ENCODE measurements at regions not wholly inside any gene's neighbourhood (a gene's known extent, or its start where the extent isn't known, plus 50 kb on each side); places are given as distances from the start of the nearest gene placed in this dataset.

DNA sequence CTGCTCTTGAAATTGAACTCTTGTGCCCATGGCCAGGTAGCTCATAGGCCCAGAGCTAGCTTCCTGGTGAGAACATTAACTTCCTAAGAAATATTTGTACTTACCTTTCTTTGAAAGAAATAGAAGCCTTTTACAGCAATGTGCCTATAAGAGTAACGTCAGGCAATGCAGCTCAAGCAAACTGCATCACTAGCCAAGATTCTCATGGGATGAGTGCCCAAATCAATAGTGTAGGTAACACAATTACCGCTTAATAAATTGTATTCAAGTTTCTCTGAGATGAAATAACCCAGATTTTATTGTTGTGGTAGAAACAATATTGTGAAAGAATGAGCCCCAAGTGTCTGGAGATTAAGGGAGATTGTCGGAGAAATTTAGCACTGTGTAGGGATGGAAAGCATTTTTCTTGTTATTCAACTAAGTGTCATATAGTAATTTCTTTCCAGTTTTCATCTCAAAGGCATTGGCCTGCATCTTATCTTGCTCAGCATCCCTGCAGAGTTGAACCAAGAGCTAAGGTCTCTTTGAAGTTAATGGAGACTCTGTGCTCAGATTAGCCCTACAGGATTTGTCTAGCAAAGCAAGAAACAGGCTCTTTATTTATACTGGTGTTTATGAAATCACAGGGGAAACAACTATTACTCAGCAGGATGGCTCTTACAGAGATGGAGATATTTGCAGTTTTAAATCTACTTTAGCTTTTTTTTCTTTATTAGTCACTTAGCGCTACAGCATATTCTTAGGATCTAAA lies 321.0 kb upstream of the PDGFD start:
- H2AK5ac ChIP-seq (ENCODE audit: low read depth, low read length) = no peak overlapping the region
- H3K27me3 ChIP-seq (ENCODE audit: control insufficient read depth in 3 of 3, insufficient read depth in 3 of 3, low read depth in 1 of 3, low read length in 3 of 3) = no peaks in the 10 kb centered on the region
- H3K9me3 ChIP-seq (replicated peaks in 1 of 2; ENCODE audit: control insufficient read depth in 2 of 2, insufficient read depth in 1 of 2, low read depth in 1 of 2, low read length in 2 of 2) = no peaks in the 10 kb centered on the region
- no peak overlapping the region for H3K14ac ChIP-seq (ENCODE audit: low read length)
- no peak overlapping the region for H4K91ac ChIP-seq (ENCODE audit: low read depth, low read length, poor library complexity)
- no peaks in the 10 kb centered on the region for H3K79me1 ChIP-seq (ENCODE audit: low read depth, low read length)
- no peak overlapping the region for H3K4ac ChIP-seq (ENCODE audit: low read length)
- H3K18ac ChIP-seq (ENCODE audit: low read length) = no peak overlapping the region
- H3K9ac ChIP-seq (ENCODE audit: low read depth, low read length, poor library complexity) = no peak overlapping the region
- H2BK15ac ChIP-seq (ENCODE audit: low read length) = no peak overlapping the region
- no peak overlapping the region for H2BK12ac ChIP-seq (ENCODE audit: low read length)
- no peak overlapping the region for H3K23ac ChIP-seq (ENCODE audit: low read depth, low read length, poor library complexity)
- no peak overlapping the region for H2BK5ac ChIP-seq (ENCODE audit: low read length)
- no peaks in the 10 kb centered on the region for H3K36me3 ChIP-seq (replicated peaks in 1 of 2; ENCODE audit: control insufficient read depth in 2 of 2, insufficient read depth in 2 of 2, low read length in 2 of 2)
- no peak for DNase-seq (ENCODE audit: low spot score)
- H2AFZ ChIP-seq (ENCODE audit: low read length) = no peak overlapping the region
- no peak overlapping the region for H2BK120ac ChIP-seq (ENCODE audit: low read depth, low read length)
- H3K4me3 ChIP-seq (ENCODE audit: low read length in 2 of 2) = no peak overlapping the region
- no peak overlapping the region for H3K4me2 ChIP-seq (ENCODE audit: insufficient read depth, low read length, poor library complexity, severe bottlenecking)
- no peaks in the 10 kb centered on the region for H3K4me1 ChIP-seq (ENCODE audit: control insufficient read depth in 2 of 2, insufficient read depth in 1 of 2, low read depth in 1 of 2, low read length in 2 of 2)
- no CpG with 5 or more reads among the region's 4 CpGs for WGBS, 2 donors (ENCODE audit: extremely low coverage in 2 of 2, insufficient read length in 2 of 2, insufficient replicate concordance in 1 of 2)
- H4K8ac ChIP-seq (ENCODE audit: low read depth, low read length) = no peak overlapping the region
- no peak overlapping the region for H3K27ac ChIP-seq (replicated peaks; ENCODE audit: low read length)

DNA sequence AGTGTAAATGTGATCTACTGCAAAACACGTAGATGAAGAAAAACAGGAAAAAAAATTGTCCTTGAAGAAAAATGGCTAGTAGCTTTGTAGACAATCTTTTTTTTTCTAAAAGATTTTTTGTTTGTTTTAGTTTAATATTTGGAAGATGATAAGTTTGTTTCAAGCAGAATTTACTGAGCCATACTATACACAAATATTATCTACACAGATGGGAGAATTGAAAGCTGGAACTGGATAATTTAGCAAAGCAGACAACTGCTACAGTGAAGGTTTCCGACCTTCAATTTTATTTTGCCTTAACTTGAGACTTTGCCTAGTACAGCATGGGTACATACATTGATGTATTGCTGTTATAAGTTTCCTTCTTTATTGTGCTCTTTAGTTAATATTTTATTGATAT lies 313.0 kb upstream of the PDGFD start:
- Histone ChIP-seq H3K23ac (ENCODE audit: low read depth, low read length, poor library complexity) (no peak overlapping the region), H2BK12ac (ENCODE audit: low read length) (no peak overlapping the region), H2BK5ac (ENCODE audit: low read length) (no peak overlapping the region), H4K8ac (ENCODE audit: low read depth, low read length) (no peak overlapping the region), H2BK15ac (ENCODE audit: low read length) (no peak overlapping the region), H3K36me3 (replicated peaks in 1 of 2; ENCODE audit: control insufficient read depth in 2 of 2, insufficient read depth in 2 of 2, low read length in 2 of 2) (no peaks in the 10 kb centered on the region), H4K91ac (ENCODE audit: low read depth, low read length, poor library complexity) (no peak overlapping the region), H3K9me3 (replicated peaks in 1 of 2; ENCODE audit: control insufficient read depth in 2 of 2, insufficient read depth in 1 of 2, low read depth in 1 of 2, low read length in 2 of 2) (no peaks in the 10 kb centered on the region), H3K9ac (ENCODE audit: low read depth, low read length, poor library complexity) (no peak overlapping the region), H3K4me3 (ENCODE audit: low read length in 2 of 2) (no peak overlapping the region), H3K79me1 (ENCODE audit: low read depth, low read length) (no peaks in the 10 kb centered on the region), H3K4me2 (ENCODE audit: insufficient read depth, low read length, poor library complexity, severe bottlenecking) (no peak overlapping the region), H3K14ac (ENCODE audit: low read length) (no peak overlapping the region), H2BK120ac (ENCODE audit: low read depth, low read length) (no peak overlapping the region), H3K4ac (ENCODE audit: low read length) (no peak overlapping the region), H3K27ac (replicated peaks; ENCODE audit: low read length) (no peak overlapping the region), H3K27me3 (ENCODE audit: control insufficient read depth in 3 of 3, insufficient read depth in 3 of 3, low read depth in 1 of 3, low read length in 3 of 3) (no peaks in the 10 kb centered on the region), H2AK5ac (ENCODE audit: low read depth, low read length) (no peak overlapping the region), H2AFZ (ENCODE audit: low read length) (no peak overlapping the region), H3K4me1 (ENCODE audit: control insufficient read depth in 2 of 2, insufficient read depth in 1 of 2, low read depth in 1 of 2, low read length in 2 of 2) (no peaks in the 10 kb centered on the region), H3K18ac (ENCODE audit: low read length) (no peak overlapping the region)
- DNase-seq (ENCODE audit: low spot score) = no peak
- WGBS, 2 donors (ENCODE audit: extremely low coverage in 2 of 2, insufficient read length in 2 of 2, insufficient replicate concordance in 1 of 2) = no CpG with 5 or more reads among the region's 2 CpGs

DNA sequence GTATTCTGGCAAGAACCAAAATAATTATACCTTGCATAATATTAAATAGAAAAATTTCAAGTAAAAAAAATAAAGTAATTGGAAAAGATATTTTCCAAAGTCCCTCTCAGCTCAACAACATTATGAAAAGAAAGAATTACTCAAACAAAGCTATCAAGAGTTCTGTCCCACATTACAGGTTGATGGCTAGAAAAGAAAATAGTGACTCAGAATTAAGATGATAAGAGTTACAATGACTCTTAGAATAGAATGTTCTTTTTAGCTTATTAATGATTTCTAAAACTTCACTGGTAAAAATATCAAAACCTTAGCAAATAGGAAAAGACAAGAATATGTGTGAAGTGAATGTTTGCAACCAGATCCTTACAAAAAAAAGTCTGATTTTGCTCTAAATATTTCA lies 312.5 kb upstream of the PDGFD start:
- no peak for DNase-seq (ENCODE audit: low spot score)
- Histone ChIP-seq H4K8ac (ENCODE audit: low read depth, low read length) (no peak overlapping the region), H2AK5ac (ENCODE audit: low read depth, low read length) (no peak overlapping the region), H3K23ac (ENCODE audit: low read depth, low read length, poor library complexity) (no peak overlapping the region), H3K27ac (replicated peaks; ENCODE audit: low read length) (no peak overlapping the region), H2BK5ac (ENCODE audit: low read length) (no peak overlapping the region), H3K27me3 (ENCODE audit: control insufficient read depth in 3 of 3, insufficient read depth in 3 of 3, low read depth in 1 of 3, low read length in 3 of 3) (no peaks in the 10 kb centered on the region), H2BK12ac (ENCODE audit: low read length) (no peak overlapping the region), H3K18ac (ENCODE audit: low read length) (no peak overlapping the region), H3K36me3 (replicated peaks in 1 of 2; ENCODE audit: control insufficient read depth in 2 of 2, insufficient read depth in 2 of 2, low read length in 2 of 2) (no peaks in the 10 kb centered on the region), H3K79me1 (ENCODE audit: low read depth, low read length) (no peaks in the 10 kb centered on the region), H2AFZ (ENCODE audit: low read length) (no peak overlapping the region), H3K4ac (ENCODE audit: low read length) (no peak overlapping the region), H2BK15ac (ENCODE audit: low read length) (no peak overlapping the region), H3K9ac (ENCODE audit: low read depth, low read length, poor library complexity) (no peak overlapping the region), H3K4me1 (ENCODE audit: control insufficient read depth in 2 of 2, insufficient read depth in 1 of 2, low read depth in 1 of 2, low read length in 2 of 2) (no peaks in the 10 kb centered on the region), H4K91ac (ENCODE audit: low read depth, low read length, poor library complexity) (no peak overlapping the region), H3K4me2 (ENCODE audit: insufficient read depth, low read length, poor library complexity, severe bottlenecking) (no peak overlapping the region), H3K9me3 (replicated peaks in 1 of 2; ENCODE audit: control insufficient read depth in 2 of 2, insufficient read depth in 1 of 2, low read depth in 1 of 2, low read length in 2 of 2) (no peaks in the 10 kb centered on the region), H3K14ac (ENCODE audit: low read length) (no peak overlapping the region), H3K4me3 (ENCODE audit: low read length in 2 of 2) (no peak overlapping the region), H2BK120ac (ENCODE audit: low read depth, low read length) (no peak overlapping the region)

DNA sequence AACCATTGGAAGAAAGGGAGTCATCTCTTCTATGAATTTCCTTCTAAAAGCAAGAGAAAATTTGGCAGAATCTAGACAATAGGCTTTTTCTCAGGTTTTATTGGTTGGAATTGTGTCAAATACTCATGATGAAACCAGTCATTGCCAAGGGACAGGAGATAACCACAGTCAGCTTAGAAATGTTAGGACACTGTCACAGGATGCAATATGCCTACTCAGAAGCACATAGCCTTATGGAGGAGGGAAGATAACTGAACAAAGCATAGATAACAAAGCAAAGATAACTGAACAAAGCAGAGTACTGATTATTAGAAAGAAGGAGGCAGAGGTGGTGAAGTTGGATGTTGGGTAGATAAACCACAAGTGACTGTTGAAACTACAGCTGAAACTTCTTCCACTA lies 303.5 kb upstream of the PDGFD start:
- Histone ChIP-seq H2AFZ (ENCODE audit: low read length) (no peak overlapping the region), H3K9ac (ENCODE audit: low read depth, low read length, poor library complexity) (no peak overlapping the region), H3K36me3 (replicated peaks in 1 of 2; ENCODE audit: control insufficient read depth in 2 of 2, insufficient read depth in 2 of 2, low read length in 2 of 2) (no peaks in the 10 kb centered on the region), H3K23ac (ENCODE audit: low read depth, low read length, poor library complexity) (no peak overlapping the region), H2AK5ac (ENCODE audit: low read depth, low read length) (no peak overlapping the region), H2BK120ac (ENCODE audit: low read depth, low read length) (no peak overlapping the region), H4K91ac (ENCODE audit: low read depth, low read length, poor library complexity) (no peak overlapping the region), H4K8ac (ENCODE audit: low read depth, low read length) (no peak overlapping the region), H3K4me2 (ENCODE audit: insufficient read depth, low read length, poor library complexity, severe bottlenecking) (no peak overlapping the region), H3K79me1 (ENCODE audit: low read depth, low read length) (no peaks in the 10 kb centered on the region), H3K18ac (ENCODE audit: low read length) (no peak overlapping the region), H3K27ac (replicated peaks; ENCODE audit: low read length) (no peak overlapping the region), H3K27me3 (ENCODE audit: control insufficient read depth in 3 of 3, insufficient read depth in 3 of 3, low read depth in 1 of 3, low read length in 3 of 3) (no peaks in the 10 kb centered on the region), H3K4ac (ENCODE audit: low read length) (no peak overlapping the region), H3K9me3 (replicated peaks in 1 of 2; ENCODE audit: control insufficient read depth in 2 of 2, insufficient read depth in 1 of 2, low read depth in 1 of 2, low read length in 2 of 2) (no peaks in the 10 kb centered on the region), H2BK12ac (ENCODE audit: low read length) (no peak overlapping the region), H3K14ac (ENCODE audit: low read length) (no peak overlapping the region), H3K4me1 (ENCODE audit: control insufficient read depth in 2 of 2, insufficient read depth in 1 of 2, low read depth in 1 of 2, low read length in 2 of 2) (no peaks in the 10 kb centered on the region), H2BK15ac (ENCODE audit: low read length) (no peak overlapping the region), H2BK5ac (ENCODE audit: low read length) (no peak overlapping the region), H3K4me3 (ENCODE audit: low read length in 2 of 2) (no peak overlapping the region)
- no peak for DNase-seq (ENCODE audit: low spot score)

Data from neuronal stem cell (in vitro differentiated cells).